ENCODE measurements at regions not wholly inside any gene's neighbourhood (a gene's known extent, or its start where the extent isn't known, plus 50 kb on each side); places are given as distances from the start of the nearest gene placed in this dataset.

DNA sequence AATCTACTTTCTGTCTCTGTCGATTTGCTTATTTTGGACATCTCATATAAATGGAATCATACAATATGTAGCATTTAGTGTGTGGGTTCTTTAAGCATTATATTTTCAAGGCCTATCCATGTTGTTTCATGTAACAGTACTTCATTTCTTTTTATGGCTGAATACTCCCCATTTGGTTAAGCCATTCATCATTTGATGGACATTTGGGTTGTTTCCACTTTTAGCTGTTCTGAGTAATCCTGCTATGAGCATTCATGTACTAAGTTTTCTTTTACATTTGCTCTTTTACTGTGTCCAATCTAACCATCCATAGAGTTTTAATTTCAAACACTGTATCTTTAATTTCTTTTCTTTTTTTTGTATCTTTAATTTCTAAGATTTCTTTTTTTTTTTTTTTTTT, 55.6 kb upstream of the SPTBN2 start:
- TF ChIP-seq, protein P1, sequence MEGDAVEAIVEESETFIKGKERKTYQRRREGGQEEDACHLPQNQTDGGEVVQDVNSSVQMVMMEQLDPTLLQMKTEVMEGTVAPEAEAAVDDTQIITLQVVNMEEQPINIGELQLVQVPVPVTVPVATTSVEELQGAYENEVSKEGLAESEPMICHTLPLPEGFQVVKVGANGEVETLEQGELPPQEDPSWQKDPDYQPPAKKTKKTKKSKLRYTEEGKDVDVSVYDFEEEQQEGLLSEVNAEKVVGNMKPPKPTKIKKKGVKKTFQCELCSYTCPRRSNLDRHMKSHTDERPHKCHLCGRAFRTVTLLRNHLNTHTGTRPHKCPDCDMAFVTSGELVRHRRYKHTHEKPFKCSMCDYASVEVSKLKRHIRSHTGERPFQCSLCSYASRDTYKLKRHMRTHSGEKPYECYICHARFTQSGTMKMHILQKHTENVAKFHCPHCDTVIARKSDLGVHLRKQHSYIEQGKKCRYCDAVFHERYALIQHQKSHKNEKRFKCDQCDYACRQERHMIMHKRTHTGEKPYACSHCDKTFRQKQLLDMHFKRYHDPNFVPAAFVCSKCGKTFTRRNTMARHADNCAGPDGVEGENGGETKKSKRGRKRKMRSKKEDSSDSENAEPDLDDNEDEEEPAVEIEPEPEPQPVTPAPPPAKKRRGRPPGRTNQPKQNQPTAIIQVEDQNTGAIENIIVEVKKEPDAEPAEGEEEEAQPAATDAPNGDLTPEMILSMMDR (IDR thresholded peaks at IDR 0.05) = no peak
- no peak for TF ChIP-seq ZFX (IDR thresholded peaks at IDR 0.05; ENCODE audit: borderline replicate concordance)

Measured in 22Rv1 (cell line).